Small intestine (tissue), 7 donors: ENCODE measurements at regions not wholly inside any gene's neighbourhood (a gene's known extent, or its start where the extent isn't known, plus 50 kb on each side); places are given as distances from the start of the nearest gene placed in this dataset.

ENCODE experiments used
- DNase-seq, 2 donors: peaks; one replicate each; pipeline versions ENCODE4 v3.0.0 to v3.0.0-alpha.2; 2013
- FAIRE-seq: peaks from 2 replicates; lab custom pipeline; 2012; peaks lifted over from hg19 to GRCh38; lab: Jason Lieb, UNC
- H3K27ac ChIP-seq, 3 donors: one replicate each; pipeline ENCODE4 v1.5.1; 2013; ENCODE audit warnings: low read length in 2 of 3, mild to moderate bottlenecking in 2 of 3, control low read depth in 1 of 3, inconsistent platforms in 1 of 3, low read depth in 1 of 3, moderate library complexity in 1 of 3
- H3K27me3 ChIP-seq, 3 donors: one replicate each; pipeline ENCODE4 v1.6.1; 2013; ENCODE audit warnings: low read length in 3 of 3, inconsistent platforms in 1 of 3; ENCODE audit not compliant: control insufficient read depth in 3 of 3, insufficient read depth in 3 of 3
- H3K36me3 ChIP-seq, 3 donors: one replicate each; pipeline ENCODE4 v1.6.1; 2013; ENCODE audit warnings: low read length in 3 of 3, inconsistent platforms in 1 of 3, low read depth in 1 of 3, mild to moderate bottlenecking in 1 of 3, moderate library complexity in 1 of 3; ENCODE audit not compliant: control insufficient read depth in 3 of 3, insufficient read depth in 2 of 3
- H3K4me1 ChIP-seq, 3 donors: one replicate each; pipeline ENCODE4 v1.6.1; 2013; ENCODE audit warnings: low read length in 2 of 3, inconsistent platforms in 1 of 3, low read depth in 1 of 3, mild to moderate bottlenecking in 1 of 3, moderate library complexity in 1 of 3; ENCODE audit not compliant: control insufficient read depth in 3 of 3, insufficient read depth in 2 of 3
- H3K4me3 ChIP-seq, 3 donors: one replicate each; pipeline ENCODE4 v1.5.1; 2013; ENCODE audit warnings: low read length in 3 of 3, control low read depth in 1 of 3, inconsistent platforms in 1 of 3, low read depth in 1 of 3, mild to moderate bottlenecking in 1 of 3, moderate library complexity in 1 of 3
- H3K9me3 ChIP-seq, 2 donors: one replicate each; pipeline ENCODE4 v1.6.1; 2013; ENCODE audit warnings: low read depth in 1 of 2, low read length in 1 of 2; ENCODE audit not compliant: control insufficient read depth in 2 of 2, insufficient read depth in 1 of 2
- WGBS, 3 donors: extraction: QIAGEN DNeasy Blood & Tissue Kit; methylation state at CpG; one replicate each; pipeline ENCODE4 v1.1.7; 2013; 5-methylcytosine and 5-hydroxymethylcytosine counted together
- donor health status: healthy with polysubstance abuse.
- donor health status: control.
- donor health status: control.
- donor health status: Bipolar disorder and iron deficiency.
- donor health status: healthy.

DNA sequence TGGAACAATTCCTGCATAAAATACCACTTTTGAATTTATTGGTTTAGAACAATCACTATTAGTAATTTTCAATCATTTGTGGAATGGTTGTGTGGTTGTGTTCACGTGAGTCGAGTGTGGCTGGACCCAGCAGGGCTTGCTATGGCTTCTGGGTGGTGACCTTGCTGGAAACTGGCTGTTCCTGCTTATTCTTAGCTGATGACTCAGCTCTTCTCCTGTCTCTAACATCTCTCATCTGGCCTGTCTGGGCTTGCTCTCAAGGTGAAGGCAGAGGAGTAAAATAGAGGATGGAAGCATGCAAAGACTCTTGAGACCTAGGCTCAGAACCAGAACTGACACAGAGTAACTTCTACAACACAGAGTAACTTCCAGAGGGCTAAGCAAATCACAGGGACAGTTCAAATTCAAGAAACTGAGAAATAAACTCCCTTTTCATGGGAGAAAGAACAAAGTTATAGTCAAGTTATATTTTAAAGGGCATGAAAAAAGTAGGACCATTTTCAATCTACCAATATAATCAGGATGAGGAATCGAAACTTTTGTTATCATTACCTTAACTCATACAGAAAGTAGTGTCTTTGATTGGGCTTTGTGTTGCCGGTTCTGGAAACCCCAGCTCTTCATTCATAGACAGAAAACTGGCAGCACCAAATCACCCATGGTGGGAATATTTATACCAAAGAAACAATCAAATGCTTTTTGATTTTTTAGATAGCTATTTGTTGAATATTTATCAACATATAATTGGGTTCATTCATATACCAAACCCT lies 665.1 kb downstream of the CDH18 start:
- Histone ChIP-seq H3K4me1 (no peaks in the 10 kb centered on the region), H3K36me3 (no peaks in the 10 kb centered on the region), H3K27me3 (no peaks in the 10 kb centered on the region), H3K4me3 (no peak overlapping the region), H3K9me3 (peaks cover 0 to 1% of the 10 kb centered on the region in 2 donors), H3K27ac (no peak overlapping the region)
- FAIRE-seq (no peak), DNase-seq (no peak)
- 64 to 76% (median 65%) methylated on average over 4 of the region's 4 CpGs for WGBS, 3 donors

DNA sequence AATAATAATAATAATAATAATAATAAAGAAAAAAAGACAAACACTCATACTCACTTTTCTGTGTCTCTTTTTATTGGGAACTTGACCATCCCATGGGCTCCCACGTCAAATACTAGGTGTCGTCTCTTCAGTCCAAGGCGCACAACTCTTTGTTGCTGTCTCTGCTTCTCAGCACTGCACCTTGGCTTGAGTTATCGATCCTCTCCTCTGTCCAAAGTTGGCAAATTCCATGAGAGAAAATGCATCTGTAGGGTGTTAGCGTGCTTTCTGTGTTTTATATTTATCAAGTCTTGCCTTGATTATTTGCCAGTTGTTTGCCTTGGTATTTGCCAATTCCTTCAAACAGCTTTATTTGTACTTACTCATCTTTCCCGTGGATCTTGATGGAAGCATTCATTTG lies 653.7 kb downstream of the CDH18 start:
- H3K27me3 ChIP-seq, result no peaks in the 10 kb centered on the region
- WGBS, 3 donors, result 61 to 65% (median 61%) methylated on average over 6 of the region's 6 CpGs
- no peak for FAIRE-seq

DNA sequence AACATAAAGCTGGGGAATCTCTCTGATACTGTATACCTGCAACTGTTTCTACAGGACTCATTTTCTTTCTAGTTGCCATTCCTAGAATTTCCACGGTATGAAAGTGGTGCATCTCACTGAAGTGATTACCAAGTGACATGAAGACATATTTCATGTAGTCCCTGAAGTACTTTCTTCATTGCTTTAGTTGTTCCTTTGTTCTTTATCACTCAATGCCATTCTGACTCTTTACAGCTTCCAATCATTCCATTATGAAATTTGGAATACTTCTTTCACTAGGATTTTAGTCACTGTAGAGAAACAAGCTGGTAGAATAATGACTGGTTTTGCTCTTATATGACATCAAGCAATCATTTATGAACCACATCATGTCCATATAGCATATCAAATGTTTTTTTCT lies 645.1 kb downstream of the CDH18 start:
- DNase-seq (no peak), FAIRE-seq (no peak)
- Histone ChIP-seq H3K36me3 (no peaks in the 10 kb centered on the region), H3K9me3 (peaks cover 0 to 6% of the 10 kb centered on the region in 2 donors), H3K27ac (no peak overlapping the region), H3K4me1 (no peaks in the 10 kb centered on the region), H3K27me3 (no peaks in the 10 kb centered on the region), H3K4me3 (no peak overlapping the region)
- WGBS, 3 donors, result 69 to 78% (median 75%) methylated on average over 1 of the region's 1 CpG

More for the DNA sequence above, 653.7 kb downstream of the CDH18 start:
- no peak overlapping the region for H3K27ac ChIP-seq
- H3K9me3 ChIP-seq, result peaks cover 0 to 8% of the 10 kb centered on the region in 2 donors
- DNase-seq, result no peak
- H3K36me3 ChIP-seq, result no peaks in the 10 kb centered on the region
- H3K4me1 ChIP-seq, result no peaks in the 10 kb centered on the region
- no peak overlapping the region for H3K4me3 ChIP-seq

DNA sequence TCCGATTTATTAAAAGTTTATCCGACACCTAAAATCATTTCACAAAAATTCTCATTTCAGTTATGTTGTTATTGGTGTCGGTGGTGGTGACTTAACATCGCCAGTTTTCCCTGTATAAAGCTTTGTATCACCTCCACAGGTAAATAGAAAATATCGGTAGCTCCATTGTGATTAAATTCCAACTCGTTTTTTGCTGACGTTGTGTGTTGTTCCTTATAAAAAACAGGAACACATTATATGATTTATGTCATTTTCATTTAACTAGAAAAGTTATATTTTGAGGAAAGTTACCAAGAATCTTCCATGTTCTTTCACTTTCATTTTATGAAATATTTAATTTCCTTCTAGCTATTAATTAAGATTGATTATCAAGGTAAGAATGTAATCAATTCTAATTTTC lies 635.9 kb downstream of the CDH18 start:
- Histone ChIP-seq H3K27ac (no peak overlapping the region), H3K4me3 (no peak overlapping the region), H3K36me3 (no peaks in the 10 kb centered on the region), H3K4me1 (no peaks in the 10 kb centered on the region), H3K9me3 (no peaks in the 10 kb centered on the region), H3K27me3 (no peaks in the 10 kb centered on the region)
- 86 to 87% (median 86%) methylated on average over 7 of the region's 7 CpGs for WGBS, 3 donors
- FAIRE-seq (no peak), DNase-seq (no peak)

DNA sequence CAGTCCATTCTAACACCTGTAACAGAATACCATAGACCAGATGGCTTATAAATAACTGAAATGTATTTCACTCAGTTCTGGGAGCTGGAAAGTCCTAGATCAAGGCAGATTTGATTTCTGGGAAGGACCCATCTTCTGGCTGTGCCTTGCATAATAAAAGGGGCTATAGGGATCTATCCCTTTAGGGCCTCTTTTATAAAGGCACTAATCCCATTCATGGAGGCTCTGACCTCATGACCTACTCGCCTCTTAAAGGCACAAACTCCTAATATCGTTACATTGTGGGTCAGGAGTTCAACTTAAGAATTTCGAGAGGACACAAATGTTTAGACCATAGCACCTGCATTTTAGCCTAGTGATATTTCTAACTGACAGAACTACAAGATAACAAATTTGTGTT lies 619.0 kb downstream of the CDH18 start:
- H3K4me1 ChIP-seq, result no peaks in the 10 kb centered on the region
- no peaks in the 10 kb centered on the region for H3K36me3 ChIP-seq
- WGBS, 3 donors, result 63 to 73% (median 72%) methylated on average over 3 of the region's 3 CpGs
- H3K27me3 ChIP-seq, result no peaks in the 10 kb centered on the region
- H3K9me3 ChIP-seq, result peaks cover 0 to 3% of the 10 kb centered on the region in 2 donors
- DNase-seq (no peak), FAIRE-seq (no peak)
- H3K4me3 ChIP-seq, result no peak overlapping the region
- H3K27ac ChIP-seq, result no peak overlapping the region

DNA sequence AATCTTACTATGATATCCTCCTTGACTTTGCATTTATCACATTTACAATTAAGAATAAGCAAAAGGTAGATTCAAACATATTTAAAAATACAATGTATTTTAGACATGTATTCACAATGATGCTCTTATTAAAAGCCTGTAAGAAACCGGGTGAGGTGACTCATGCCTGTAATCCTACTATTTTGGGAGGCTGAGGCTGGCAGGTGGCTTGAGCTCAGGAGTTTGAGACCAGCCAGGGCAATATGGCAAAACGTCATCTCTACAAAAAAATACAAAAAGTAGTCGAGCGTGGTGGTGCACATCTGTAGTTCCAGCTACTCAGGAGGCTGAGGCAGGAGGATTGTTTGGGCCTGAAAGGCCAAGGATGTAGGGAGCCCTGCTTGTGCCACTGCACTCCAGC lies 618.4 kb downstream of the CDH18 start:
- H3K4me3 ChIP-seq, result no peak overlapping the region
- WGBS, 3 donors, result 77 to 88% (median 86%) methylated on average over 4 of the region's 4 CpGs
- H3K4me1 ChIP-seq, result no peaks in the 10 kb centered on the region
- FAIRE-seq, result no peak
- H3K9me3 ChIP-seq, result peaks cover 0 to 3% of the 10 kb centered on the region in 2 donors
- no peaks in the 10 kb centered on the region for H3K27me3 ChIP-seq
- no peak overlapping the region for H3K27ac ChIP-seq
- H3K36me3 ChIP-seq, result no peaks in the 10 kb centered on the region
- no peak for DNase-seq

DNA sequence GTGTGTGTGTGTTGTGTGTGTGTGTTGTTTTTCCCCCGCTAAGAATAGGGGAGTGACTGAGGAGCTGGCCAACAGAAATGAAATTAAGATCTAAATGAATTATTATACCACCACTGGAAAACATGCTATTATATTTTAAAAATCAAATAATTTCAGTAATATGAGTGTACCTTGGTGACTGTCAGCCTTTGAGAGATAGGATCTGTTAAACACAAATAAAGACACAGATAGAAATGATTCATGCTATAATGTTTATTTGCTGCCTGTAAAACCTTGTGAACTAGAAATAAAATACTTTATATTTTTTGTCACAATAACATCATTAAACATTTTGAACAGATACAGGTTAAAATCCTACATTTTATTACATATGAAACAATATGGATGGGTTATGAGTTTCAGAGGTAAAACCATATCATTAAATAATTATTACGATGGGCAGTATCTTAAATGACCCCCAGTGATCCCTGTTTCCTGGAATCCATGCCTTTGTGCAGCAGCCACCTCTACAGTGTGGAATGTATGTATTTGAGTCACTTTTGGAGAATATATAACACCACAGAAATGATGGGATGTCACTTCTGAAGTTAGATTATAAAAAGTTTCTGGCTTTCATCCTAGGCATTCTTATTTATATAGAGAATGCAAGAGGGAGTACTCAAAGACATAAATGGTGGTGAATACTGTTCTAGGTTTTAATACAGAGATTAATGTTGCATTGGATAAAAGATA lies 617.2 kb downstream of the CDH18 start:
- Histone ChIP-seq H3K4me3 (no peak overlapping the region), H3K9me3 (peaks cover 0 to 2% of the 10 kb centered on the region in 2 donors), H3K4me1 (no peaks in the 10 kb centered on the region), H3K36me3 (no peaks in the 10 kb centered on the region), H3K27me3 (no peaks in the 10 kb centered on the region), H3K27ac (no peak overlapping the region)
- FAIRE-seq, result no peak
- 66 to 82% (median 79%) methylated on average over 2 of the region's 2 CpGs for WGBS, 3 donors
- DNase-seq, result no peak

DNA sequence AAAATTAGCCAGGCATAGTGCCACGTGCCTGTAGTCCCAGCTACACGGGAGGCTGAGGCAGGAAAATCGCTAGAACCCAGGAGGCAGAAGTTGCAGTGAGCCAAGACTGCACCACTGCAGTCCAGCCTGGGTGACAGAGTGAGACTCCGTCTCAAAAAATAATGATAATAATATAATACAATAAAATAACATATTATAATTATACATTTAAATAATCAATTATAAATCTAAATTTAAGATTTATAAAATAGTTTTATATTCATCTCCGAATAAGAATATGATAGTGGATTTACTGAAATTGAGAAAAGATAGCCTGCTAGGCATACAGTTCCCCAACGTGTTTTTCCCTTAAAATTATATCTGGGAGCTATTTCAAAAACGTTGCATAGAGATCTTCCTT lies 599.6 kb downstream of the CDH18 start:
- DNase-seq (no peak), FAIRE-seq (no peak)
- H3K27ac ChIP-seq, result no peak overlapping the region
- H3K36me3 ChIP-seq, result no peaks in the 10 kb centered on the region
- H3K4me1 ChIP-seq, result no peaks in the 10 kb centered on the region
- H3K4me3 ChIP-seq, result no peak overlapping the region
- H3K9me3 ChIP-seq, result no peaks in the 10 kb centered on the region
- H3K27me3 ChIP-seq, result no peaks in the 10 kb centered on the region
- WGBS, 3 donors, result 73 to 83% (median 80%) methylated on average over 7 of the region's 7 CpGs
